H1 (cell line): ENCODE measurements at regions not wholly inside any gene's neighbourhood (a gene's known extent, or its start where the extent isn't known, plus 50 kb on each side); places are given as distances from the start of the nearest gene placed in this dataset.

Source experiments
- CTCF ChIP-seq, 3 experiments: IDR thresholded peaks; 1 replicate in 2 of 3; 2 replicates in 1 of 3; pipeline versions ENCODE4 v1.5.1 to v1.6.1; 2011; ENCODE audit warnings: low read length in 3 of 3, mild to moderate bottlenecking in 3 of 3, inconsistent platforms in 2 of 3, low read depth in 1 of 3, moderate library complexity in 1 of 3; ENCODE audit not compliant: insufficient read depth in 1 of 3; ENCODE audit errors: control extremely low read depth in 1 of 3
- FOSL1 ChIP-seq: IDR thresholded peaks from 2 replicates; pipeline ENCODE4 v1.6.1; 2011; ENCODE audit warnings: mild to moderate bottlenecking, low read depth, low read length, moderate library complexity; ENCODE audit not compliant: insufficient read depth
- GABPA ChIP-seq: IDR thresholded peaks from 2 replicates; pipeline ENCODE4 v1.6.1; 2011; ENCODE audit warnings: mild to moderate bottlenecking, low read length, moderate library complexity, borderline replicate concordance; ENCODE audit not compliant: insufficient read depth
- GTF2F1 ChIP-seq: IDR thresholded peaks from 2 replicates; pipeline ENCODE4 v1.6.1; 2012; ENCODE audit warnings: low read depth, low read length, improper control_type of control experiment, borderline replicate concordance
- KDM5A ChIP-seq: fragments of 200-600 bp; IDR thresholded peaks from 2 replicates; pipeline ENCODE4 v1.7.1; 2012; ENCODE audit warnings: mild to moderate bottlenecking, low read length, inconsistent platforms, mixed read lengths
- POLR2AphosphoS5 ChIP-seq: IDR thresholded peaks from 2 replicates; pipeline ENCODE4 v1.6.1; 2011; ENCODE audit warnings: low read depth, low read length
- RFX5 ChIP-seq: IDR thresholded peaks from 2 replicates; pipeline ENCODE4 v1.6.1; 2011; ENCODE audit warnings: low read depth, low read length, improper control_type of control experiment, borderline replicate concordance

- TF ChIP-seq POLR2AphosphoS5 (no peak), GTF2F1 (no peak), CTCF (IDR thresholded peaks at IDR 0.05; ENCODE audit: control extremely low read depth in 1 of 3, insufficient read depth in 1 of 3, low read depth in 1 of 3, low read length in 3 of 3) (no peak), RFX5 (no peak), GABPA (no peak), FOSL1 (no peak), KDM5A (no peak)
These were observed 198.2 kb upstream of the OSR1 start for GRCh38 chr2:19556648-19557047.
